Neural progenitor cell (in vitro differentiated cells): ENCODE measurements at regions not wholly inside any gene's neighbourhood (a gene's known extent, or its start where the extent isn't known, plus 50 kb on each side); places are given as distances from the start of the nearest gene placed in this dataset.

Source experiments
- DNase-seq: peaks from one replicate; pipeline ENCODE4 v3.0.0-alpha.2; 2016; ENCODE audit warnings: low spot score
- H2AFZ ChIP-seq: fragments of 200-600 bp; sonication (generic); replicated peaks from 2 replicates; pipeline ENCODE4 v1.6.1; 2016; ENCODE audit warnings: antibody characterized with exemption
- H3F3A ChIP-seq: fragments of 200-600 bp; sonication (generic); 2 replicates; pipeline ENCODE4 v1.6.1; 2016; ENCODE audit warnings: antibody characterized with exemption, low read depth
- H3K27ac ChIP-seq: fragments of 200-600 bp; sonication (generic); 2 replicates; pipeline ENCODE4 v1.5.1; 2016; ENCODE audit warnings: mild to moderate bottlenecking
- H3K27me3 ChIP-seq: fragments of 200-600 bp; sonication (generic); 2 replicates; pipeline ENCODE4 v1.6.1; 2016; ENCODE audit warnings: mild to moderate bottlenecking, moderate library complexity
- H3K36me3 ChIP-seq: fragments of 200-600 bp; sonication (generic); 2 replicates; pipeline ENCODE4 v1.5.1; 2016
- H3K4me1 ChIP-seq: fragments of 200-600 bp; sonication (generic); 2 replicates; pipeline ENCODE4 v1.6.1; 2016; ENCODE audit warnings: mixed run types
- H3K4me2 ChIP-seq: fragments of 200-600 bp; sonication (generic); 2 replicates; pipeline ENCODE4 v1.6.1; 2016
- H3K4me3 ChIP-seq: fragments of 200-600 bp; sonication (generic); 2 replicates; pipeline ENCODE4 v1.5.1; 2016
- H3K79me2 ChIP-seq: fragments of 200-600 bp; sonication (generic); 2 replicates; pipeline ENCODE4 v1.6.1; 2016; ENCODE audit warnings: low read depth
- H3K9ac ChIP-seq: fragments of 200-600 bp; sonication (generic); 2 replicates; pipeline ENCODE4 v1.6.1; 2016
- H3K9me3 ChIP-seq: fragments of 200-600 bp; sonication (generic); 2 replicates; pipeline ENCODE4 v1.5.1; 2016; ENCODE audit warnings: low read depth
- H4K20me1 ChIP-seq: fragments of 200-600 bp; sonication (generic); 2 replicates; pipeline ENCODE4 v1.6.1; 2016; ENCODE audit warnings: low read depth
- H3K27ac Mint-ChIP-seq: 3 replicates; pipeline ENCODE4 v1.8.0; 2021; ENCODE audit warnings: mixed read lengths
- H3K27me3 Mint-ChIP-seq: 2 replicates; pipeline ENCODE4 v1.8.0; 2022; ENCODE audit warnings: low read depth, mild to moderate bottlenecking, inconsistent platforms, moderate library complexity, mixed read lengths; ENCODE audit not compliant: insufficient read depth
- H3K36me3 Mint-ChIP-seq: 3 replicates; pipeline ENCODE4 v1.8.0; 2021; ENCODE audit warnings: mixed read lengths
- H3K4me1 Mint-ChIP-seq: 3 replicates; pipeline ENCODE4 v1.8.0; 2021; ENCODE audit warnings: mixed read lengths
- H3K4me3 Mint-ChIP-seq: 3 replicates; pipeline ENCODE4 v1.8.0; 2021; ENCODE audit warnings: mild to moderate bottlenecking, moderate library complexity, mixed read lengths
- H3K9me3 Mint-ChIP-seq: 3 replicates; pipeline ENCODE4 v1.8.0; 2020; ENCODE audit warnings: mixed read lengths
- CTCF ChIP-seq: fragments of 200-600 bp; sonication (generic); IDR thresholded peaks from 2 replicates; pipeline ENCODE4 v1.5.1; 2017; ENCODE audit warnings: antibody characterized with exemption, mild to moderate bottlenecking
- EZH2 ChIP-seq: fragments of 200-600 bp; sonication (generic); IDR thresholded peaks from 2 replicates; pipeline ENCODE4 v1.6.1; 2017; ENCODE audit warnings: antibody characterized with exemption, mild to moderate bottlenecking, moderate library complexity
- EZH2phosphoT487 ChIP-seq: fragments of 200-600 bp; sonication (generic); IDR thresholded peaks from 2 replicates; pipeline ENCODE4 v1.6.1; 2017; ENCODE audit warnings: antibody characterized with exemption

GRCh38 chr13:63337921-63338320, 1922.3 kb upstream of the PCDH20 start:
- H3K4me1 Mint-ChIP-seq, result no peaks in the 10 kb centered on the region
- H3K4me2 ChIP-seq, result no peak overlapping the region
- no peak overlapping the region for H3K27ac ChIP-seq
- H3K4me1 ChIP-seq, result peaks cover 5% of the 10 kb centered on the region
- H3K36me3 ChIP-seq, result no peaks in the 10 kb centered on the region
- TF ChIP-seq EZH2 (no peak), EZH2phosphoT487 (no peak), CTCF (no peak)
- H3K27ac Mint-ChIP-seq, result no peak overlapping the region
- no peaks in the 10 kb centered on the region for H3K79me2 ChIP-seq
- no peaks in the 10 kb centered on the region for H3K9me3 ChIP-seq
- peaks cover 3% of the 10 kb centered on the region for H3K27me3 Mint-ChIP-seq
- H3K4me3 ChIP-seq, result no peak overlapping the region
- no peaks in the 10 kb centered on the region for H3K9me3 Mint-ChIP-seq
- H2AFZ ChIP-seq, result no peak overlapping the region
- no peaks in the 10 kb centered on the region for H4K20me1 ChIP-seq
- no peaks in the 10 kb centered on the region for H3F3A ChIP-seq
- no peak overlapping the region for H3K4me3 Mint-ChIP-seq
- H3K36me3 Mint-ChIP-seq, result no peaks in the 10 kb centered on the region
- H3K27me3 ChIP-seq, result no peaks in the 10 kb centered on the region
- no peak for DNase-seq
- H3K9ac ChIP-seq, result no peak overlapping the region

- Histone ChIP-seq H3K4me2 (no peak overlapping the region), H4K20me1 (no peaks in the 10 kb centered on the region), H3K36me3 (no peaks in the 10 kb centered on the region), H3K4me3 (no peak overlapping the region), H3K9ac (no peak overlapping the region), H3K27me3 (no peaks in the 10 kb centered on the region), H3F3A (no peaks in the 10 kb centered on the region), H3K4me1 (peaks cover 5% of the 10 kb centered on the region), H3K79me2 (no peaks in the 10 kb centered on the region), H3K27ac (no peak overlapping the region), H3K9me3 (no peaks in the 10 kb centered on the region), H2AFZ (no peak overlapping the region)
- no peaks in the 10 kb centered on the region for H3K36me3 Mint-ChIP-seq
- no peak for TF ChIP-seq EZH2
- no peak for TF ChIP-seq EZH2phosphoT487
- no peak for TF ChIP-seq CTCF
- no peaks in the 10 kb centered on the region for H3K9me3 Mint-ChIP-seq
- no peak overlapping the region for H3K4me3 Mint-ChIP-seq
- no peak overlapping the region for H3K27ac Mint-ChIP-seq
- no peaks in the 10 kb centered on the region for H3K4me1 Mint-ChIP-seq
- no peak for DNase-seq
- peaks cover 3% of the 10 kb centered on the region for H3K27me3 Mint-ChIP-seq
Measured at GRCh38 chr13:63337041-63337440, 1921.4 kb upstream of the PCDH20 start.

- Histone ChIP-seq H4K20me1 (no peaks in the 10 kb centered on the region), H3K9ac (no peak overlapping the region), H2AFZ (no peak overlapping the region), H3K4me3 (no peak overlapping the region), H3K9me3 (no peaks in the 10 kb centered on the region), H3K27ac (no peak overlapping the region), H3K79me2 (no peaks in the 10 kb centered on the region), H3F3A (no peaks in the 10 kb centered on the region), H3K27me3 (no peaks in the 10 kb centered on the region), H3K36me3 (no peaks in the 10 kb centered on the region), H3K4me1 (peaks cover 4% of the 10 kb centered on the region), H3K4me2 (no peak overlapping the region)
- Mint-ChIP-seq H3K27ac (no peak overlapping the region), H3K4me1 (no peaks in the 10 kb centered on the region), H3K9me3 (no peaks in the 10 kb centered on the region), H3K27me3 (peaks cover 3% of the 10 kb centered on the region), H3K36me3 (no peaks in the 10 kb centered on the region), H3K4me3 (no peak overlapping the region)
- no peak for DNase-seq
- TF ChIP-seq EZH2phosphoT487 (no peak), EZH2 (no peak), CTCF (no peak)
Measured at GRCh38 chr13:63336549-63336948, 1920.9 kb upstream of the PCDH20 start.

- Histone ChIP-seq H3K79me2 (no peaks in the 10 kb centered on the region), H3K4me3 (no peak overlapping the region), H3K36me3 (no peaks in the 10 kb centered on the region), H3K4me2 (no peak overlapping the region), H4K20me1 (no peaks in the 10 kb centered on the region), H3F3A (no peaks in the 10 kb centered on the region), H3K4me1 (no peaks in the 10 kb centered on the region), H2AFZ (no peak overlapping the region), H3K9ac (no peak overlapping the region), H3K27me3 (no peaks in the 10 kb centered on the region), H3K9me3 (no peaks in the 10 kb centered on the region), H3K27ac (no peak overlapping the region)
- H3K4me3 Mint-ChIP-seq, result no peak overlapping the region
- no peaks in the 10 kb centered on the region for H3K36me3 Mint-ChIP-seq
- TF ChIP-seq EZH2, result no peak
- TF ChIP-seq CTCF, result no peak
- TF ChIP-seq EZH2phosphoT487, result no peak
- no peak for DNase-seq
- H3K9me3 Mint-ChIP-seq, result no peaks in the 10 kb centered on the region
- H3K27me3 Mint-ChIP-seq, result peaks cover 2% of the 10 kb centered on the region
- H3K4me1 Mint-ChIP-seq, result no peaks in the 10 kb centered on the region
- no peak overlapping the region for H3K27ac Mint-ChIP-seq
Measured at GRCh38 chr13:63327584-63327983, 1911.9 kb upstream of the PCDH20 start.
